ENCODE measurements at regions not wholly inside any gene's neighbourhood (a gene's known extent, or its start where the extent isn't known, plus 50 kb on each side); places are given as distances from the start of the nearest gene placed in this dataset.
A peak's percentile ranks its signal among the peaks of the same experiment; 100 is the strongest.
"Not testable (repeated sequence)": the region's sequence is repeated elsewhere in the genome, so short reads cannot be mapped to it uniquely, and the experiment has no call there.

DNA sequence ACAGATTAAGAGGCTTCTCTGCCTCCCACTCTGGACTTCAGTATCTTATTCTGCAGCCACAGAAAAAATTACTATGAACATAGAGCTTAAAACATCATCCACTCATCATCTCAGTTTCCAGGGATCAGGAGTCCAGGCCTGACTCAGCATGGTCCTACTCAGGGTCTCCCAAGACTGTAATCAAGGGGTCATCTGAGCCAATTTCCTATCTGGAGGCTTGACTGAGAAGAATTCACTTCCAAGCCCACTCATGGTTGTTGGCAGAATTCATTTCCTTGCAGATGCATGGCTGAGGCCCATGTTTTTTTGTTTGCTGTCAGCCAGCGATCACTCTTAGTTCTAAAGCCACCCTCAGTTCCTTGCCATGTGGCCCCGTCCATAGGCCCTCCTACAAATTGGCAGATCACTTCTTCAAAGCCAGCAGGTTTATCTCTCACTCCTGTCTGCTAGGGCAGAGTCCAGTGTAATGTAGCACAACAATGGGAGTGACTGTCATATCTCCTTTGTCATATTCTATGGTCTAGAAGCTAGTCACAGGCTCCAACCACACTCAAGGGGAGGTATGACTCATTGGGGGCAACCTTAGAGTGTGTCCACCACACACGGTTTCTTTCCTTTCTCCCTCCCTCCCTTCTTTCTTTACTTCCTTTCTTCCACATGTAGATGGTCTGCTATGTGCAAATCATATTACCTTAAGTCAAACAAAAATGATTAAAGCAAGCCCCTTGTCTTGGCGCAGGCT, 251.6 kb downstream of the QDPR start:
- no peaks in the 10 kb centered on the region for H3K4me1 ChIP-seq
- no peak for DNase-seq
- H3K4me3 ChIP-seq, result no peak overlapping the region
- no peak overlapping the region for H3K27ac ChIP-seq
- H3K9me3 ChIP-seq (replicated peaks), result no peaks in the 10 kb centered on the region
- no peaks in the 10 kb centered on the region for H3K36me3 ChIP-seq
- H3K27me3 ChIP-seq, result no peaks in the 10 kb centered on the region

DNA sequence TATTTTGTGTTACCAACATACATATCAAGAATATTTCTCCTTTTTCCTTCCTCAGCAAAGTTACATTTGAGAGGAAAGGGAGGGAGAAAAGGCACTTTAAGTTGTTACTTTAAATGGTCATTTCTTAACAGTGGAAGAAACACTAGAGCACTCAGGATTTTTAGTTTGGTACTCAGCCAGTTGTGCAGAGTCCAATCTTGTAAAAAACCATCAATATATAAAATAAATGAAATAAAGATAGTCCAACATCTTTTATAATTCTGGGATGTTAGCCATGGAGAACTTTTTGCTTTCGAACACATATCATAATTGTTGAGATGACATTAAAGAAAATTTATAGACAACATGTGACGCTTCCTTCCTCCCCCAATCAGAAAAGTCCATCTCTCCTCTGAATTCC, 253.8 kb downstream of the QDPR start:
- Histone ChIP-seq H3K27ac (no peak overlapping the region), H3K4me1 (no peaks in the 10 kb centered on the region), H3K27me3 (no peaks in the 10 kb centered on the region), H3K9me3 (replicated peaks) (no peaks in the 10 kb centered on the region), H3K4me3 (no peak overlapping the region), H3K36me3 (no peaks in the 10 kb centered on the region)
- DNase-seq, result no peak

GRCh38 chr4:17252131-17252530, 259.8 kb downstream of the QDPR start:
- no peaks in the 10 kb centered on the region for H3K36me3 ChIP-seq
- H3K4me1 ChIP-seq, result no peaks in the 10 kb centered on the region
- H3K4me3 ChIP-seq, result no peak overlapping the region
- no peaks in the 10 kb centered on the region; the same call in 1 of the 2 replicates for H3K27me3 ChIP-seq
- H3K9me3 ChIP-seq (replicated peaks), result no peaks in the 10 kb centered on the region
- no peak for DNase-seq
- no peak overlapping the region for H3K27ac ChIP-seq

- no peaks in the 10 kb centered on the region; the same call in 1 of the 2 replicates for H3K27me3 ChIP-seq
- DNase-seq, result no peak
- no peak overlapping the region for H3K27ac ChIP-seq
- H3K9me3 ChIP-seq (replicated peaks), result no peaks in the 10 kb centered on the region
- H3K4me3 ChIP-seq, result no peak overlapping the region
- no peaks in the 10 kb centered on the region for H3K4me1 ChIP-seq
- H3K36me3 ChIP-seq, result no peaks in the 10 kb centered on the region
These were observed 260.8 kb downstream of the QDPR start for GRCh38 chr4:17251101-17251500.

GRCh38 chr4:17250591-17250990, 261.3 kb downstream of the QDPR start:
- no peak for DNase-seq
- Histone ChIP-seq H3K27me3 (no peaks in the 10 kb centered on the region; the same call in 1 of the 2 replicates), H3K27ac (no peak overlapping the region), H3K9me3 (replicated peaks) (no peaks in the 10 kb centered on the region), H3K4me3 (no peak overlapping the region), H3K36me3 (no peaks in the 10 kb centered on the region), H3K4me1 (no peaks in the 10 kb centered on the region)

GRCh38 chr4:17246656-17247055, 265.2 kb downstream of the QDPR start:
- DNase-seq, result no peak
- Histone ChIP-seq H3K4me3 (no peak overlapping the region), H3K27ac (no peak overlapping the region), H3K4me1 (no peaks in the 10 kb centered on the region), H3K9me3 (replicated peaks) (no peaks in the 10 kb centered on the region), H3K36me3 (no peaks in the 10 kb centered on the region), H3K27me3 (no peaks in the 10 kb centered on the region; the same call in 1 of the 2 replicates)

GRCh38 chr4:17241835-17242234, 270.1 kb downstream of the QDPR start:
- H3K27me3 ChIP-seq, result no peaks in the 10 kb centered on the region; the same call in 1 of the 2 replicates
- DNase-seq, result no peak
- H3K4me1 ChIP-seq, result no peaks in the 10 kb centered on the region
- H3K36me3 ChIP-seq, result no peaks in the 10 kb centered on the region
- H3K4me3 ChIP-seq, result no peak overlapping the region
- H3K27ac ChIP-seq, result no peak overlapping the region
- no peaks in the 10 kb centered on the region for H3K9me3 ChIP-seq (replicated peaks)

GRCh38 chr4:17238633-17239032, 273.3 kb downstream of the QDPR start:
- Histone ChIP-seq H3K9me3 (replicated peaks) (no peaks in the 10 kb centered on the region), H3K27ac (no peak overlapping the region), H3K36me3 (no peaks in the 10 kb centered on the region), H3K27me3 (peaks cover 3% of the 10 kb centered on the region; the same call in 1 of the 2 replicates), H3K4me1 (no peaks in the 10 kb centered on the region), H3K4me3 (no peak overlapping the region)
- DNase-seq, result no peak

DNA sequence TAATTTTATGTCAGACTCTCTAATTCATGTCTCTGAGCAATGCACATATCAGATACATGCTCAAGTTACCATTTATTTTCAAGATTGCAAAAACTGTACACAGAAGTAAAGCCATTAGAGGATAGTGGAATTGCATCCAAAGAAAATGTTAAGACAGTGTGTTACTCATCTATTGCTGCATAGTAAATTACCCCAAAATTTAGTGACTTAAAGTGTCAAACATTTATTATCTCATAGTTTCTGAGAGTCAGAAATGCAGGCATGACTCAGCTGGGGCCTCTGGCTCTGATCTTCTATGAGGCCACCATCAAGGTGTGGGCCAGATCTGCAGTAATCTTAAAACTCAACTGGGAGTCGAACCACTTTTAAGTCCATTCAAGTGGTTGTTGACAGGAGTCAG, 275.2 kb downstream of the QDPR start:
- Histone ChIP-seq H3K36me3 (no peaks in the 10 kb centered on the region), H3K27ac (no peak overlapping the region), H3K4me3 (no peak overlapping the region), H3K9me3 (replicated peaks) (no peaks in the 10 kb centered on the region), H3K4me1 (no peaks in the 10 kb centered on the region), H3K27me3 (0 out of 2 replicates have a peak, but pooled peaks cover 3% of the 10 kb centered on the region)
- no peak for DNase-seq

DNA sequence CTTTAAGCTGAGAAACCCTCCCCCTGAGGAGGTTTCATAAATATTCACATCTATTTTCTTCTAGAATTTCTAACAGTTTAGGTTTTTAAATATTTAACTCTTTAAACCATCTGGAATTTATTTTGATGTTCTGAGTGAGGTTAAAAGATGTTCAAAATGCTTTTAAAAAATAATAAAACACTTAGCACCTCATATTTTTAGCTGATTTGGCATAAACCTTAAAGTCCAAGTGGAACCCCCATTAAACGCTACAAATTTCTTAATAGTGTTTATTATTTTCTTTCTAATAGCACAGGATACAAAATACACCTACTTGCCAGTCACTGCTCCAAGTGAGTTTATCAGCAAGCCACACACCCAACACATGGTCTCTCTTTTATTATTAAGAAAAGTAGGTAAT, 277.2 kb downstream of the QDPR start:
- DNase-seq, result no peak
- no peaks in the 10 kb centered on the region for H3K4me1 ChIP-seq

GRCh38 chr4:17232566-17233253, 279.2 kb downstream of the QDPR start:
- no peak overlapping the region for H3K27ac ChIP-seq
- 0 out of 2 replicates have a peak, but pooled peaks cover 3% of the 10 kb centered on the region for H3K27me3 ChIP-seq
- H3K9me3 ChIP-seq (replicated peaks), result no peaks in the 10 kb centered on the region
- H3K4me1 ChIP-seq, result no peaks in the 10 kb centered on the region
- no peak overlapping the region for H3K4me3 ChIP-seq
- peak in 1 of 2 experiments; percentile 12 for DNase-seq
- no peaks in the 10 kb centered on the region for H3K36me3 ChIP-seq

More for the DNA sequence above, 277.2 kb downstream of the QDPR start:
- Histone ChIP-seq H3K36me3 (no peaks in the 10 kb centered on the region), H3K27me3 (0 out of 2 replicates have a peak, but pooled peaks cover 3% of the 10 kb centered on the region), H3K27ac (no peak overlapping the region), H3K9me3 (replicated peaks) (no peaks in the 10 kb centered on the region), H3K4me3 (no peak overlapping the region)

DNA sequence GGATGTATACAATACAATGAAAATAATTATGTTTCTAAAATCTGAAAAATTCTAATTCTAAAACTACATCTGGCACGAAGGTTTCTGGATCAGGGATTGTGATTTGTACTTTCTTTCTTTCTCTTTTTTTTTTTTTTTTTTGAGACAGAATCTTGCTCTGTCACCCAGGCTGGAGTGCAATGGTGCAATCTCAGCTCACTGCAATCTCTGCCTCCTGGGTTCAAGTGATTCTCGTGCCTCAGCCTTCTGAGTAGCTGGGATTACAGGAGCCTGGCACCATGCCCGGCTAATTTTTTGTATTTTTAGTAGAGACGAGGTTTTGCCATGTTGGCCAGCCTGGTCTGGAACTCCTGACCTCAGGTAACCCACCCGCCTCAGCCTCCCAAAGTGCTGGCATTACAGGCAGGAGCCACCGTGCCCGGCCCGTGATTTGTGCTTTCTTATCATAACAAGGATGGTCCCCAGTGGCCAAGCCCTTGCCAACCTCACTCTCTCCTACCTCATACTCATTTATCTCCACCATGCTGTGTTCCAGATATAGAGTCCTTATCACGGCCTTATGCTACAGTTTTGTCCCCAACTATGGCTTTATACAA, 279.9 kb downstream of the QDPR start:
- not testable (repeated sequence) for H3K4me1 ChIP-seq, H3K27ac ChIP-seq

DNA sequence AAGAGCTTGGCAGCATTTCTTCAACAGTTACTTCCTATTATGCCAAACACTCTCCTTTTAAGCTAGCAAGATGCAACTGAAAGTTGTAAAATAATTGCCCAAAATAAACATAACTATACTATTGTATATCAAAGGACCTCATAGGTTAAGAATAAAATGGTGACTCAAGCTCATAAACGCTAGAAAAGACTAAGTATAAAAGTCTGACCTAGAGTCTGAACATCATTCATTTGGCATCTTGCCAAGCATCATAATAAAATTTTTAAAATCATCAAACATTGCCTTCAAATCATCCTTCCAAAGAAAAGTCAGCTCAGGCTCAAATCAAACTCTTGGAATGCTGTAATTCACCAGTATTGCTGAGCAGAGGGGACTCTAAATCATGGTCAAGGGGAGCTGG, 281.2 kb downstream of the QDPR start:
- H3K9me3 ChIP-seq (replicated peaks), result no peaks in the 10 kb centered on the region
- DNase-seq, result no peak
- H3K27me3 ChIP-seq, result 0 out of 2 replicates have a peak, but pooled peaks cover 3% of the 10 kb centered on the region
- no peak overlapping the region for H3K27ac ChIP-seq
- H3K36me3 ChIP-seq, result no peaks in the 10 kb centered on the region
- H3K4me1 ChIP-seq, result no peaks in the 10 kb centered on the region
- no peak overlapping the region for H3K4me3 ChIP-seq

More for the DNA sequence above, 279.9 kb downstream of the QDPR start:
- not testable (repeated sequence) for H3K36me3 ChIP-seq; H3K27me3 ChIP-seq; H3K4me3 ChIP-seq; H3K9me3 ChIP-seq (replicated peaks); DNase-seq

DNA sequence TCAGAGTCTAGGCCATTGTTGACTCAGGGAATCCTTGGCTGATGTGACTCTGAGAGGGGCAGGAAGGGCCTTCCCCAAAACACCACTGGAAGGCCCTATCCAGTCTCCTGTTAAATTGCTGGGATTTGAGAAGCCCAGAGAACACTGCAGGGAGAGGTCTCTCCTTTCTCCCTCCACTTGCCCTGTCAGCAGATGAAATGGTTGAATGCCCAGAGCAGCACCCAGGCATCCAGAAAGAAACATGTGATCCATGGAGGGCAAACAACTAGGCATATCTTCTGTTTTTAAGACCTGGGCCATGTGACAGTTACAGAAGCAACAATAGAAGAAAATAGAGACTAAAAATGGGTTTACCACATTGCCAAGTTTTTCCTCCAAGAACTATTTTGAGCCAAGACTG, 291.1 kb downstream of the QDPR start:
- no peak for DNase-seq
- Histone ChIP-seq H3K9me3 (replicated peaks) (no peaks in the 10 kb centered on the region), H3K4me3 (no peak overlapping the region), H3K27ac (no peak overlapping the region), H3K4me1 (no peaks in the 10 kb centered on the region), H3K36me3 (no peaks in the 10 kb centered on the region), H3K27me3 (no peaks in the 10 kb centered on the region)

GRCh38 chr4:17218786-17219185, 293.1 kb downstream of the QDPR start:
- Histone ChIP-seq H3K27ac (no peak overlapping the region), H3K4me1 (no peaks in the 10 kb centered on the region), H3K36me3 (no peaks in the 10 kb centered on the region), H3K27me3 (no peaks in the 10 kb centered on the region), H3K4me3 (no peak overlapping the region), H3K9me3 (replicated peaks) (no peaks in the 10 kb centered on the region)
- no peak for DNase-seq
